ENCODE measurements at regions not wholly inside any gene's neighbourhood (a gene's known extent, or its start where the extent isn't known, plus 50 kb on each side); places are given as distances from the start of the nearest gene placed in this dataset.

GRCh38 chr2:220747736-220748135 is 824.4 kb downstream of the EPHA4 start:
- Histone ChIP-seq H4K20me1 (ENCODE audit: insufficient read depth, low read length) (no peaks in the 10 kb centered on the region), H3F3A (ENCODE audit: insufficient read depth, low read length) (no peaks in the 10 kb centered on the region), H2AFZ (ENCODE audit: low read length) (no peak overlapping the region), H3K9me3 (ENCODE audit: low read length) (no peaks in the 10 kb centered on the region), H3K9ac (ENCODE audit: low read length) (no peak overlapping the region), H3K79me2 (ENCODE audit: insufficient read depth, low read length) (no peaks in the 10 kb centered on the region), H3K9me2 (ENCODE audit: low read depth, low read length) (no peaks in the 10 kb centered on the region), H3K4me2 (ENCODE audit: low read length) (no peak overlapping the region), H3K4me3 (ENCODE audit: low read depth, low read length, poor library complexity, severe bottlenecking) (no peak overlapping the region), H3K4me1 (ENCODE audit: insufficient read depth, low read length, severe bottlenecking) (no peaks in the 10 kb centered on the region), H3K27me3 (ENCODE audit: insufficient read depth, low read length) (no peaks in the 10 kb centered on the region), H3K36me3 (ENCODE audit: insufficient read depth, low read length) (no peaks in the 10 kb centered on the region), H3K27ac (ENCODE audit: low read depth, low read length, poor library complexity, severe bottlenecking) (no peak overlapping the region)
- TF ChIP-seq CTCF (IDR thresholded peaks at IDR 0.05; ENCODE audit: low read length) (no peak), EZH2 (IDR thresholded peaks at IDR 0.05; ENCODE audit: borderline replicate concordance, low read length) (no peak)

GRCh38 chr2:220748875-220749479 is 823.1 kb downstream of the EPHA4 start:
- Histone ChIP-seq H3K9me2 (ENCODE audit: low read depth, low read length) (no peaks in the 10 kb centered on the region), H3K9ac (ENCODE audit: low read length) (no peak overlapping the region), H3K79me2 (ENCODE audit: insufficient read depth, low read length) (no peaks in the 10 kb centered on the region), H3K9me3 (ENCODE audit: low read length) (no peaks in the 10 kb centered on the region), H3K4me2 (ENCODE audit: low read length) (no peak overlapping the region), H3K4me3 (ENCODE audit: low read depth, low read length, poor library complexity, severe bottlenecking) (no peak overlapping the region), H3F3A (ENCODE audit: insufficient read depth, low read length) (no peaks in the 10 kb centered on the region), H3K27me3 (ENCODE audit: insufficient read depth, low read length) (no peaks in the 10 kb centered on the region), H3K36me3 (ENCODE audit: insufficient read depth, low read length) (no peaks in the 10 kb centered on the region), H2AFZ (ENCODE audit: low read length) (no peak overlapping the region), H4K20me1 (ENCODE audit: insufficient read depth, low read length) (no peaks in the 10 kb centered on the region), H3K4me1 (ENCODE audit: insufficient read depth, low read length, severe bottlenecking) (no peaks in the 10 kb centered on the region), H3K27ac (ENCODE audit: low read depth, low read length, poor library complexity, severe bottlenecking) (no peak overlapping the region)
- no peak for TF ChIP-seq EZH2 (IDR thresholded peaks at IDR 0.05; ENCODE audit: borderline replicate concordance, low read length)
- no peak for TF ChIP-seq CTCF (IDR thresholded peaks at IDR 0.05; ENCODE audit: low read length)

- no peaks in the 10 kb centered on the region for H3K9me2 ChIP-seq (ENCODE audit: low read depth, low read length)
- H3K4me1 ChIP-seq (ENCODE audit: insufficient read depth, low read length, severe bottlenecking), result no peaks in the 10 kb centered on the region
- H3K79me2 ChIP-seq (ENCODE audit: insufficient read depth, low read length), result no peaks in the 10 kb centered on the region
- no peaks in the 10 kb centered on the region for H3K36me3 ChIP-seq (ENCODE audit: insufficient read depth, low read length)
- no peak overlapping the region for H3K4me3 ChIP-seq (ENCODE audit: low read depth, low read length, poor library complexity, severe bottlenecking)
- no peaks in the 10 kb centered on the region for H3F3A ChIP-seq (ENCODE audit: insufficient read depth, low read length)
- no peak overlapping the region for H2AFZ ChIP-seq (ENCODE audit: low read length)
- no peaks in the 10 kb centered on the region for H4K20me1 ChIP-seq (ENCODE audit: insufficient read depth, low read length)
- H3K9me3 ChIP-seq (ENCODE audit: low read length), result no peaks in the 10 kb centered on the region
- H3K9ac ChIP-seq (ENCODE audit: low read length), result no peak overlapping the region
- no peak overlapping the region for H3K4me2 ChIP-seq (ENCODE audit: low read length)
- H3K27ac ChIP-seq (ENCODE audit: low read depth, low read length, poor library complexity, severe bottlenecking), result no peak overlapping the region
- TF ChIP-seq EZH2 (IDR thresholded peaks at IDR 0.05; ENCODE audit: borderline replicate concordance, low read length), result no peak
- TF ChIP-seq CTCF (IDR thresholded peaks at IDR 0.05; ENCODE audit: low read length), result no peak
- H3K27me3 ChIP-seq (ENCODE audit: insufficient read depth, low read length), result no peaks in the 10 kb centered on the region
These were observed 818.6 kb downstream of the EPHA4 start for GRCh38 chr2:220753486-220753885.

Data from OCI-LY1 (cell line).